GM21526 (cell line): ENCODE measurements at regions not wholly inside any gene's neighbourhood (a gene's known extent, or its start where the extent isn't known, plus 50 kb on each side); places are given as distances from the start of the nearest gene placed in this dataset.
"Not testable (repeated sequence)": the region's sequence is repeated elsewhere in the genome, so short reads cannot be mapped to it uniquely, and the experiment has no call there.

Experiments used
- ATAC-seq: cut with Tn5 transposase; IDR thresholded peaks from one replicate; pipeline ENCODE4 v1.9.1; 2021; ENCODE audit warnings: moderate library complexity; ENCODE audit not compliant: unreplicated experiment, low FRiP score

DNA sequence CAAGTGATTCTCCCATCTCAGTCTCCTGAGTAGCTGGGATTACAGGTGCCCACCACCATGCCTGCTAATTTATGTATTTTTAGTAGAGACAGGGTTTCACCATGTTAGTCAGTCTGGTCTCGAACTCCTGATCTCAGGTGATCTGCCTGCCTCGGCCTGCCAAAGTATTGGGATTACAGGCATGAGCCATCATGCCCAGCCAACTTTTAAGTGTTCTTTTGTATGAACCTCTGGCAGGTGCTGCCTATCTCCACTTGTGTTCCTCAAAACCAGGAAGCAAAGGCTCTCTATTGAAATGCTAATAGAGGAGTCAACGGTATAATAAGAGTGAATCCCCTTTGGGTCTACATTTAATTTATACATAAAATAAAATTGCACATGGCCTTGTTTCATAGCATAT is 1212.0 kb downstream of the VRK1 start:
- ATAC-seq: not testable (repeated sequence)

DNA sequence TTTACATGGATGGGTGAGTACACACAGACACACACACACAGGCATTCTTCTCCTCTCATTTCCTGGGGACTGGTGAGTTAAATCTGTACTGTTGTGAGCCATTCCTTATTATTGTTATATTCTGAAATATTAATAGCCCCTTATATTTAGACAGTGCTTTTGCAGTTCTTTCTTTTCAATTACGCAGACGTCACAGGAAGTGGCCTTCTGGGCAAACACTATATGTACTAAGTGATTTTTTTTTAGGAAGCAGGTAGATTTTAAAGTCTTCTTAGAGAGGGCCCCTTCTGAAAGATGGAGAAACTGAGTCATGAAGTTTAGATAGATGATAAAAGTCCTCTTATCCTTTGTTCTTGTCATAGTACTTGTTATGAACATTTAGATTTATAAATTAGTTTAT is 1213.6 kb downstream of the VRK1 start:
- ATAC-seq: no peak

DNA sequence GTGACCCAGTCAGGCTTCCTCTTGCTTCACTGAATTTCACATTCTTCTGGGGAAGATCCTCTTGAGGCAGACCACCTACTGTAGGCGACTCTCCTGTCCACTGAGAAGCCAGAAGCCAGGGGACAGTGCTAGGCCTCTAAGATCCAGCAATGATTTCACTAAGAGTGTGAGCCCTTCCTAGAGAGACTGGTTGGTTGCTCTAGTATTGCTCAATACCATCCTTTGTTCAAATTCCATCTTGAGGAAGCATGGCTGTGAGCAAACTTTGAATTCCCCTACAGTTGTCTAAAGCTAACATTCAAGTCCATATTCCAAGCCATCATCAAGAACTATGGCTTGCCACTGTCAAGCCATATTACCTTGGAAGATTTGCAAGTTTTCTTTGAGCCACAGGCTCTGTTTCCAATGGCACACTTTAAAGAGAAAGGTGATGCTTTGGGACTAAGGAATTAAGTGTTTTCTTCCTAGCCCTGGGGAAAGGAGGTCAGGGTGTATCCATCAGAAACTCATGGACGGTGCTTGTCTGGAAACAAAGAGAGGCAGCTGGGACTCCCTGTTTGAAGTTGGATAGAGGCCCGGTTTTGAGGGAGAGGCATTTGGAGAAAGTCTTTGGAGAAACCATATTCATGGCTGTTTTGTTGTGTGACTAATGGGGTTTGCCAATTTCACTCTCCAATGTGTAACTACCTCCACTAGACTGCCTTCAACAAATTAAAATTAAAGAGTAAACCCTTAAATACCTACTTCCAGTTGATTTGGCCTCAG is 1217.9 kb downstream of the VRK1 start:
- no peak for ATAC-seq

DNA sequence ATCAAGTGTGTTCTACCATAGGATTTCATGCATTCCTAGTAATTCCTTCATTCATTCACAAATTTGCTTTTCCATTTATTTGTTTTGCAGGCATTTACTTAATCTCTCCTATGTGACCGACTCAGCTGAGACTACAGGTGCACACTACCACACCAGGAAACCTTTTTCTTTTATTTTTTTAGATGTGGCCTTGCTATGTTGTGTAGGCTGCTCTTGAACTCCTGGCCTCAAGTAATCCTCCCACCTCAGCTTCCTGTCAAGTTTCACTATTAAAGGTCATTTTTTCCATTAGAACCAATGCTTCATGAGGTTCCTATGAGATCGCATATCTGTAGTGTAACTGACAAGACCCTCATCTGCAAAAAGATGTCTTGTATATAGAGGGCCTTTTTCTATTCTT is 1218.7 kb downstream of the VRK1 start:
- no peak for ATAC-seq

DNA sequence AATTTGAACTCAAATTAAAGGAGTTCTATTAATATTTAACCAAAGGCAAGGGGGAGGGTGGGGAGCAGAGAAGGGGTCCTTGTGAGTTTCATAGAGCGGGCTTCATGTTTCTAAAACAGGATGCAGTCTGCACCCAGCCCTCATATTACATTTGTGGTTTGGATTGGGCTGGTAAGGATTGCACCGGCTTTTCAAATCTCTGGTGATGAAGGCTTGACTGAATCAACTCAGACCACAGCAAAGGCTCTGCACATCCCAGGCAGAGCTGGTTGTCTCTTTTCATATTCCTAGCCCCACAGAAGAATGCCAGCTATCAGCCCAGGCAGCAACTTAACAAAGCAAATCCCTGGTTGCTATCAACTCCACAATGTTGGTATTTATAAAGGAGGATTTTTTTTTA is 1221.4 kb downstream of the VRK1 start:
- ATAC-seq: no peak

DNA sequence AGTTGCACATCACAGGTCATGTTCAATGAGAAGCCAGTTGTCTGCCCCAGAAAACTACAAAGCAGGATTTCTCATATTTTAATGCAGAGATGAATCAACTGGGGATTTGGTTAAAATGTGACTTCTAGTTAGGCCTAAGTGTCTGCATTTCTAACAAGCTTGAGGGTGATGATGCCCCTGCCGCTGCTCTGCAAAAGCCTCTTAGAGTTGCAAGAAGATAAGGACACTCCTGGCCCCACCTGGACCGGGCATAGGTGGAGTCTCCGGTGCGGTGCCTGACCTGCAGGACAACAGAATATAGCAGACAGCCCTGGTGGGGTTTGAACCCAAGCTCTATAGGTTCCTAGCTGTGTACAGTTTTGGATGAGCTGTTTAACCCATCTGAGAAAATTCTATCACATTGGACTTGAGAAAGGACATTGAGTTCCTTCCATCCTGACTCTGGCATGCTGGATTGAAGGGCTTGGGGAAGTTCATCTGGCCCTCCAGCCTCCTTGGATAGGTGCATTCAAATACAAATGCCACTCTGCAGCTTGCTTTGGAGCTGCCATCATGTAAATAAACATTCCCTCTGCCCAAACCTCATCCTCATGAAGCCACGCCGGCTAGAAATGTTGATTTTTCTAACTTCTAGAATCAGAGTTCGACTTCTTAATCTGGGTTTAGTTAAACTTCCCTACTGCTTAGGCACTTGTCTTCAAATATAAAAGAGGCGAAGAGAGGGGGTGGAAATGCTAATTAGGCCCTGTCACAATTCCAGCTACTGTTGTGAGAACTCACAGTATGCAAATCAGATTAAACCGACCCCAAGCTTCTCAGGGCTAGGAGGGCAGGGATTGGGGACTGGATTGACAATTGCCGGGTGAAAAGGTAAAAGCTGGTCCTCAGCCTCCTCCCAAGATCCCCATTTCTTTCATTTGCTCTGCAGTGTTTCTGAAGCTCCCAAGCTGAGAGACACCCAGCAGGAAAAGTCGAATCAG is 1225.6 kb downstream of the VRK1 start:
- no peak for ATAC-seq

DNA sequence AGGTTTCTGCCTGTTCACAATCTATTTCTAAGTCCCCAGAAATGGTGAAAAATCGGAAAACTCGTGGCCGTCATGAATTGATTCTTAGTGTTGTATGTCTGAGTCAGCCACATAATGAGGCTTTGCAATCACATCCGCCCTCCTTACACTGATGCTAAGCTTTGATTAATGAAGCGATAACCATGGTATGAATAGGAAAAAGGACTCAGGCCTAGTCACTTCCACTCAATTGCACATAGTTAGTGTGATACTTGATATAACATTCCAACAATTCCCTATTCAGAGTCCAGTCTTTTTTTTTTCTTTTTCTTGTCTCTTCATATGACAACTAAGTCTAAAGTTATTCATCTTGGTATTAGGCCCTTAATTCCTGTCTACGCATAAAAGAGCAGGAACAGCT is 1231.0 kb downstream of the VRK1 start:
- no peak for ATAC-seq

DNA sequence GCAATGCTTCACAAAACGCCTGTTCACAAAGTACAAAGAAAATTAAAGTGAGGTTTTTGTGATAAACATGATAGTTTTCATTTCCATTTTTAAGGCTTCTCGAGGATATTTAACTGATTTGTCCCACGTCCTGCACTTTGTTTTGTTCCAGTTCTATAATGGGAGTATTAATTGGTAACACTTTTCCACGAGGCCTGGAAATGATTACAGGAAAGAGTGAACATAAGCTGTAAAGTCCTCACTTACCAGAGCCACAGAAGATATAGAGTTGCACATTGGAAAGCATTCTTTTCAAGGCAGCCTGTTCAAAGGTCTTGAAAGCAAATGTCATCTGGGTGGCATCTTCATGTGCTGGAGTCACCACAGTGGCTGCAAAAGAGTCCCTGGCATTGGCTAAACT is 1236.6 kb downstream of the BCL11B start:
- no peak for ATAC-seq

DNA sequence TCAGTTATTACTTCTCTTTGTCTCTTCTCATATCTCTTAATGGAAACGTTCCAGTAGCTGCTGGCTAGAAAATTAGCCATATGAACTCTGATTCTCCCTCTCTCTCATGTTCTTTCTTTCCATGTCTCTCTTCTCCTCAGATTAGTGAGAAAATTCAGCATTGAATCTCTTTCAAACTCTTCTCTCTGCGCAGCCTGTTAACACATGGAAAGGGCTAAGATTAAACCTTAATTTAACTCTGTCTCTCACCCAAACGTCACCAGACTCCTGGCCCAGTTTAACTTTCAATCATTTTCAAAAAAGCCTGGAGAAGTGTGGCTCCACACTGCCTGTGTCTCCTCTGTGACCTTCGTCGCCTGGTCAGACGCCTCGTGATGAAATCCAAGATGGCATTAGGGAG is 1234.2 kb downstream of the BCL11B start:
- ATAC-seq: no peak

DNA sequence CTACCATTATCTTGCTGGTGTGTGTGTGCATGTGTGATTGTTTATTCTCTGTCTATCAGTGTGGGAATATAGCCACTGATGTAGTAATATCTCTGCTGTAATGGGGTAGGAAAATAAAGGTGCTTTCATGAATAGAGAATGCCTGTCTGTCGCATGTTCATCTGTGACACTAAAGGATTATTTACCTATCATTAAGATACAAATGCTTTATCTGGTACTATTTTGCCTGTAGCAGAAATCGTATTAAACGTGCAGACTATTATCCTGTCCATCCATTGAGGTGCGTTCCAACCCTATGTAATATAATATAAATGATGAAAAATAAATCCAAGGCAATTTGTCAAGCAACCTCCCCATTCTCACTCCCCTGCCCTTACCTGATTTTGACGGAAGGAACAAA is 1215.1 kb downstream of the BCL11B start:
- no peak for ATAC-seq

DNA sequence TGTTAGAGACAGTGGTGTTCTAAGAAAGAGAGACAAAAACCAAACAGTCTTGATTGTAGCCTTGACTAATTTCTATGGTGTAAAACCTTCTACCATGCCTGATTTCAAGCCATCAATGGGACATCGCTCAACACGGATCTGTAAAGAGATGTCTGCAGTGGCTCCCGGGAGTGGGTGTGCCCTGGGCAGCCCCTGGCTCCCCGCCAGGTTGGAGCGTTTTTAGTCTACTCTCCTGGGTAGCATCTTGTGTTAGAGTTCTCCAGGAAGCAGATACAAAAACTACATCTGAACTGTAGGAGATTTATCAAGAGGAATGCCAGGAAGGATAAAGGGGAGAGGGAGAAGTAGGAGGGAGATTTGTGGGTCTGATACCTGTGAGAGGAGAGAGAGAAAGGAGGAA is 1212.9 kb downstream of the BCL11B start:
- no peak for ATAC-seq

DNA sequence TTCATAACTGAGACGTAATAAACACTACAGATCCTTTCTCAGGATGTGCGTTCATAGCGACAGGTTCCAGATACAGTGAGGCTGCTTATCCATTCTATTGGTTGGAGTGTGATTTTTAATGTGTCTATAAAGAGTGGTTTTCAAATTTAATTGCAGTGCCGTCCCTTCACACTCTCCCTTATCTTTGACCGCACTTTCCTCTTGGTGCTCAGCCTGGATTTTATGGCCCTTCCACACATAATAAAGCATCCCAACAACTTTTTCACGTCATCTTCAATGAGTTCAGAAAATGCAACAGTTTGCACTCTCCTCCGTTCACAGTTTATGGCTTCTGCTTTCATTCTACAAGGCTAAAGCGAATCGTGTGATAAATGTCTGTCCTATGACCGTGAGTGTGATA is 1209.9 kb downstream of the BCL11B start:
- ATAC-seq: no peak

DNA sequence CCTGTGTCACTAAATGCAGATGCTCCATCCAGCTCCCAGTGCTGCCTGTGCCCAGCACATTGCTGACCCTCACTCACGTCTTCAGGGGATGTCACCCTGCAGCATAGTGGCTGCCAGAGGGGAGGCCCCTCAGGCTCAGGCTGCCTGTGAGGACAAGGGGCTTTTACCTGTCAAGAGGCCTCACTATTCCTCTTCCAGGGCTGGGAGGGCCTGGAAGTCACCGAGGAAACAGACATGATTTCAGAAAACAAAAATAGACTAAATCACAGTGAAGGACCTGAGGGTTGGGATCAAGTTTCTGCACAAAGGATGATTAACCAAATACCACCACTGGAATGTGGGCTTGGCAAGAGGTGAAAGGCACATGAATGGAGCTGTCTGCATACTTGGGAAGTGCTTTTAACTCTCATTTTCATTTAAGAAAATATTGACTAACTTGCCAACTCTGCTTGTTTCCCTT is 1202.3 kb downstream of the BCL11B start:
- ATAC-seq: no peak

DNA sequence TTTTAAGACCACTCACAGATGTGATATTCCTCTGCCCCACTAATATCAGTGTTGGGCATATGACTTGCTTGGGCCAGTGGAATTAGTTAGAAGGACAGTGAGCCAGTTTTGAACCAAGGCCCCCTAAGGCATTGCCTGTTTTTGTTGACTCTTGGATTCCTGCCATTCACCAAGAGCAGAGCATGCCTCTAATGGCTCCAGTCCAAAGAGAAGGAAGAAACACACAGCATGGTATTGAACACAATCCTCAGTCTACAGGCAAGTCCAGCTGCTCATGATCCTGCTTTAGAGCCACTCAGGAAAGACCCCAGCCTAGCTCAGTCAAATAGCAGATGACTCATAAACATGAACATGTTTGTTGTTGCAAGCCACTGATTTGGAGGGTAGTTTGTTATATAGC is 1201.5 kb downstream of the BCL11B start:
- ATAC-seq: no peak

DNA sequence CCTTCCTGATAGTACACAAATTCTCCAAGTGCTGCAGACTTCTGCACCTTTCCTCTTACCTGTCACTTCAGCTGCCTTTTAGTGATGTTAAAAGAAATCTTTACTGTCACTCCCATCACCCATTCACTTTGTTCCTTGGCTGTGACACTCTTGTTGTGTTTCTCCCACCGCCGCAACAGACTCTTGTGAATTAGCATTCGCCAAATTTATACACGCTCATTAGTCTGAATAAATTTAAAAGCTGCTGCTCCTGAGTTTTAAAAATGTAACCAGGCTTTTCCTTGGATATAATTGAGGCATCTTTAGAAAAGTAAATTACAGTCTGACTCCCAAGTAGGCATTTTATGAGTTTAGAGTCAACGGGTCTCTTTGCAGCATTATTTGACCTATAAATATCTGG is 1197.9 kb downstream of the BCL11B start:
- ATAC-seq: no peak

DNA sequence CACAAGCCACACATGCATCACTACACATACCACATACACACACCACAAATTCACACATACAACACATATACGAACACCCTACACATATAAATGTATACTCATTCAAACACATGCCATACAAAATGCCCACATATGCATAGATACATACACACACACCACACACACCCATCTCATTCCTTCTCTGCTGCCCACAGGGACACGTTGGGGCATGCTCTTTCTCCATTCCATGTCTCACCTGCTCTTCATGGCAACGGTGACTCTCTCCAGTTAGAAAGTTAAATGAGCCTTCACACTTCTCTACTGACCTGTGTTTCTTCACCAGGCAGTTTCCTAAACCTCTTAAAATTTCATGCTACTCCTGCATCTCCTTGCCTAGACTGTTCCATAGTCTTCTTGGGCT is 1194.8 kb downstream of the BCL11B start:
- no peak for ATAC-seq

DNA sequence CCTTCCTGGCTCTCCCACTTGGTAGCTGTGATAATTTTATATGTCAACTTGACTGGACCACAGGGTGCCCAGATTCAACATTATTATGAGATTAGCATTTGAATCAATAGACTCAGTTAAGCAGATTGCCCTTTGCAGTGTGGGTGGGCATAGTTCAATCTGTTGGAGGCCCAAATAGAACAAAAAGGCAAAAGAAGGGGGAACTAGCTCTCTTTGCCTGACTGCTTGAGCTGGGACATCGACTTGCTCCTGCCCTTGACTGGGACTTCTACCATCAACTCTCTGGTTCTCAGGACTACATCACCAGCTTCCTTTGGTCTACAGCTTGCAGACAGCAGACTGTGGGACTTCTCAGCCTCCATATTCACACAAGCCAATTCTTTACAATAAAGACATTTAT is 1189.2 kb downstream of the BCL11B start:
- ATAC-seq: no peak

DNA sequence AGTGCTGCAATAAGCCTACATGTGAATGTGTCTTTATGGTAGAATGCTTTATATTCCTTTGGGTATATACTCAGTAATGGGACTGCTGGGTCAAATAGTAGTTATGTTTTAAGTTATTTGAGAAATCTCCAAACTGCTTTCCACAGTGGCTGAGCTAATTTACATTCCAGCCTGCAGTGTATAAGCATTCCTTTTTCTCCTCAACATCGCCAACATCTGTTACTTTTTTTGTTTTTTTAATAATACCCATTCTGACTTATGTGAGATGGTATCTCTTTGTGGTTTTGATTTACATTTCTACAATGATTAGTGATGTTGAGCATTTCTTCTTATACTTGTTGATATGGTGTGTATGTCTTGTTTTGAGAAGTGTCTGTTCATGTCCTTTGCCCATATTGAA is 1186.2 kb downstream of the BCL11B start:
- no peak for ATAC-seq

DNA sequence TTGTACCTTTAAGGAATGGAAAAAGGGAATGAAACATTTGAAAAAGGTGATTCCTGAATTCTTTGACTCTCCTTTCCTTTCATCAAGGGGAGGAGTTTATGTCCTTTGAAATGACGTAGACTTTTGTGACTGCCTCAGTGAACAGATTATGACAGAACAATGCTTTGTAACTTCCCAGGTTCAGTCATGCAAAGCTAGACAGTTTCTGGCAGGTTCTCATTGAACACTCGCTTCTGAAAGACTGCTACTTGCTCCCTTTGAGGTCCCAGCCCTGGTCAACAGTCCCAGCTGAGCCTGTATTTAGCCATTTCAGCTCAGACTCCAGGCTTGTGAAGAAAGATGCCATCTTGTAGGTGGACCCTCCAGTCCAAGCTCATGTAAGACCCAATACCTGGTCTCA is 1178.9 kb downstream of the BCL11B start:
- no peak for ATAC-seq

DNA sequence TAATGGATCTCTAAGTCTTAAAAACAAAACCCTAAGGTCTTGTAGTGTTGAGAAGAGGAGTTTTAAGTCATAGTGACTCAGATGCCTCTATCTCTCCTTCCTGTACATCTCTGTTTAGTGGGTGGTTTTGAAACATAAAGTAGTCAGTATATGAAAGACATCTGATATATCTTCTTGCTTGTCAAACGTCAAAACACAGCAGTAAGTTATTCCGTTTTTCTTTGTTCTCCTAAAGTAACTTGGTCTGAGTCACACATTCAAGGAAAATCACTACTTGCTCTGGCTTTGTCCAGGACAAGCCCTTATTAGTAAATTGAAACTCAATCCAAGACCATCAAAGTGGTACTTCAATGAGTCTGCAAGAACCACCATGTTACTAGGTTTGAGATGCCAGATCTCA is 1172.5 kb downstream of the BCL11B start:
- ATAC-seq: no peak

DNA sequence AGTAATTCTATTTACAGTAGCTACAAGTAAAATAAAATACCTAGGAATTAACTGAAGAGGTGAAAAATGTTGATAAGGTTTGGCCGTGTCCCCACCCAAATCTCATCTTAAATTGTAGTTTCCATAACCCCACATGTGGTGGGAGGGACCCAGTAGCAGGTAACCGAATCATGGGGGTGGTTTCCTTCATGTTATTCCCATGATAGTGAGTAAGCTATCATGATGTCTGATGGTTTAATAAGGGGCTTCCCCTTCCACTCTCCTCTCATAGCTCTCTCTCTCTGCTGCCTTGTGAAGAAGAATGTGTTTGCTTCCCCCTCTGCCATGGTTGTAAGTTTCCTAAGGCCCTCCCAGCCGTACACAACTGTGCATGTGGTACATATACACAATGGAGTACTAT is 1170.7 kb downstream of the BCL11B start:
- ATAC-seq: no peak

DNA sequence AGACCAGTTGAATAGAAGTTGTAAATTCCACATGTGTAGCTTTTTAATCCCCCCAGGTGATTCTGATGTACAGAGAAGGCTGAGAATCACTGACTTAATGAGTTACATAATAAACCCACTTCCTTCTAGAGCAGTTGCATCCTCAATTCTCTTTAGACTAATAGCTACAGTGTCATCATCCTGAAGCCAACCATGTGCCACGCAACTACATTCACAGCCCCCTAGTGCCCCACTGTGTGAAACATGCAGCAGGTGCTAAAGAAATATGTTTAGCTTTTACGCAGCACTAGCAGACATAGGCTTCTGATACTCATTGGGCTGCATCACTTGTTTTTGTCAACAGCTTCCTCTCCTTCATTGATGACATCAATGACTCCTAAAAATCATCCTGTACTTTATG is 1168.3 kb downstream of the BCL11B start:
- no peak for ATAC-seq
